GM04504 (cell line): ENCODE measurements at regions not wholly inside any gene's neighbourhood (a gene's known extent, or its start where the extent isn't known, plus 50 kb on each side); places are given as distances from the start of the nearest gene placed in this dataset.
"Not testable (repeated sequence)": the region's sequence is repeated elsewhere in the genome, so short reads cannot be mapped to it uniquely, and the experiment has no call there.

Experiments
- DNase-seq: peaks from one replicate; pipeline ENCODE4 v3.0.0-alpha.2; 2012; ENCODE audit warnings: low read depth

DNA sequence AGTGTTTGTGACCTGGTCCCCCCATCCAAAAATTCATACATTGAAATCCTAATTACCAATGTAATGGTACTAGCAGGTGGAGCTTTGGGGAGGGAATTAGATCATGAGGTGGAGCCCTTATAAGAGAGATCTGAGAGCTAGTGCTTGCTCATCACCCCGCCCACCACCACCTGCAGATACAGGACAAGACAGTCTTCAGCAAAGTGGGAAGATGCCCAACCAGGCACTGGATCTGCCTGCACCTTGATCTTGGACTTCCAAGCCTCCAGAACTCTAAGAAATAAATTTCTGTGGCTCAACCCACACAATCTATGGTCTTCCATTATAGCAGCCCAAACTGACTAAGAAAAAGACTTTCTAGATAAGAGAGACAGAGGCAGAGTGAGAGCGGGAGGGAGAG is 343.4 kb downstream of the LRRIQ3 start:
- DNase-seq: no peak

DNA sequence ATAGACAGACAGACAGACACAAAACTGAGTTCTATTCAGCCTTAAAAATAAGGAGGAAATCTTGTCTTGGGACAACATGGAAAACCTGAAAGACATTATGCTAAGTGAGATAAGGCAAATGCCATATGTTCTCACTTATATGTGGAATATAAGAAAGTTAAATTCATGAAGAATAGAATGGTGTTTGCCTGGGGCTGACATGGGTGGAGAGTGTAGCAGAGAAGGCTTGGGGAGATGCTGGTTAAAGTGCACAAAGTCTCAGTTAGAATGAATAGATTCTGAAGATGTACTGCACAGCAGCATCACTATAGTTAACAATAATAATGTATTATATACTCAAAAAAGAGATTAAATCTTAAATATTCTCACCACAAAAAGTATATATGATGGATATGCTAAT is 355.5 kb downstream of the LRRIQ3 start:
- no peak for DNase-seq

DNA sequence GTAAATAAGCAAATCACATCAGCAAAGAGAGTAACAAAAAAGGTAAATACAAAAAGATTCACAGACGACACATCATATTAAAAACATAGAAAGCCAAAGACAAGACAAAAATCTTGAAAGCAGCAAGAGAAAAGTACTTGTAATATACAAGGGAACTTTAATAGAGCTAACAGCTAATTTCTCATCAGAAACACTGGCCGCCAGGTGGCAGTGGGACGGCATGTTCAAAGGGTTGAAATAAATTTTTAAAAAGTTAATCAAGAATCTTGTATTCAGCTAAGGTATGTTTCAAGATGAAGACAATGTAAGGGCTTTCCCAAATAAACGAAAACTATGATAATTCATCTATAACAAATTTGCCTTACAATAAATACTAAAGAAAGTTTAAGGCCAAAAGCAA is 358.1 kb downstream of the LRRIQ3 start:
- no peak for DNase-seq

DNA sequence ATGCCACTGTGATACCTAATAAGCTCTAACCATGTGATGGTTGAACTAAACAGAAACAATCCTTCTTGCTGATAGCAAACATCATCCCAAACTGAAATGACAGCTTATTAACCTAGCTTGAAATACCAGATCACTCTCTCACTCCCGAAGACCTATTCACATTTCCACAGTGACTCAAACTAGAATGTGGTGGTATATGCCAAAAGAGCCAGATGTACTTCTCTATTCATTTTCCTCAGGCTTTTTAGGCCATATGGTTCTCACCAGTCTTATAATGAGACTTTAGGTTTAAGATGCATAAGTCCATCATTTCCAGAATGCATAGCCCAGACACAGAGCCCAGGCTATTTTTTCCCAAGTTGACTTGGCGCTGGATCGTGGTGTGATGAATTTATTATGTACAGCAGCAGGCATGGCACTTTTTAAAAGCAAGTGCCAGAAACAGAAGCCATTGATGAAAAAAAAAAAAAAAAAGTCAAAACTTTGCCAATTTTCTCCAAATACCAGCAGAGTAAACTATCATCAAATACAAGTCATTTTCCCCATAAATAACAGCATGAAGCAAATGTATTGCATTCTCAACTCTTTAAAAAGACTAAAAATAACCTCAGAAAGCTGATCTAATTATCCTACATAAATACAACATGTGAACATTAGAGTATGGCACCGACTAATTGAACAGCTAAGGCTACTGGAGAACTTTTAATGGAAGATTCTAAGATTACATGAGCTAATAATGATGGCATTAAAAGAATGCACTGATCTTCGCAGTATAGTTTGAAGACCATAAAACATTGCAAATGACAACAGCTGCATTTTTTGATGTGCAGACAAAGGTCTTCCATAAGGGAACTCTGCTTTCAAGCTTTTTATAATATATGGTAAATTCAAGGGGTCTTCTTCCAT is 365.4 kb downstream of the LRRIQ3 start:
- DNase-seq: peak; percentile 27

DNA sequence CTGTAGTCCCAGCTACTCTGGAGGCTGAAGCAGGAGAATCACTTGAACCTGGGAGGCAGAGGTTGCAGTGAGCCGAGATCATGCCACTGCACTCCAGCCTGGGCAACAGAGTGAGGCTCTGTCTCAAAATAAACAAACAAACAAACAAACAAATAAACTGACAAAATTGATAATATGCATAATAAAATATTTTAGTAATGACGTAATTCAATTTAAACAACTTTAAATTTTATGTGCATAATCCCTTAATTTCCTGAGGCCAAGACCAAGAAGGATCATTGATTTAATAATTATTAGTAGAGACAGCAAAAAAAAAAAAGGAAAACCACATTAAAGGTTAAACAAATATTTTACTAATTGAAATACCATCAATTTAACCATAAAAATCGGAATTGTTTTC is 370.7 kb downstream of the LRRIQ3 start:
- not testable (repeated sequence) for DNase-seq

DNA sequence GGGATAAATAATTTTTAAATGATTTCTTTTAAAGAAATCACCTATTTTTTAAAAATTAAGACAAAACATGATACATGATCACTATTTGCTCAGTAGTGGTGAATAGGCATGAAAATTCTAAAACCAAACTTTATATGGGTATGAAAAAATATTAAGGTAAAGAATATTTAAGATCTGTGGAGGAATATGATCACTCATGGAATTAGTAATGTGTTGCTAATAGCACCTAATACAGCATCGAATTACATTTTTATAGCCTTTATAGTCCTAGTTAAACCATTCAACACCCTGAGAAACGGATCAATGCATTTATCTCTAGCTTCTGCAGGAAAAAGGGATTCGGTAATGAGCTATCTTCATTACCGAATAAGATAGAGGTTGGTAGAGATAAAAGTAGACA is 373.9 kb downstream of the LRRIQ3 start:
- no peak for DNase-seq

DNA sequence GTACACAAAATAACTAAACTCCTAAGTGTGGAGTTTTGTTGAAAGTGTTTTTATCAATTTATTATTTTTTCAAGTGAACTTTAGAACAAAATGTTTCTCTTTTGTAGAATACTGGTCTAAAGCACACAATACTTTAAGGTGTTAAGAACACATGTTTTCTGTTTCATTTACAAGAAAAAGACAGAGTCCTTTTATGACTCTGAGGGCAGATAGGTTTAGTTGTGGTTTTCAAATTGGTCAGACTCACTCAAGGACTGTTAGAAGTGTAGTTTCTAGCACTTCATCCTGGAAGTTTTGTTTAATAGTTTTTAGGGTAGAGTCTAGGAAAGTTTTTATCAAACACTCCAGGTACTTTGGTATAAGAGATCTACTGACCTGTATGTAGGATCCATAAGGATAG is 376.5 kb downstream of the LRRIQ3 start:
- DNase-seq: no peak

DNA sequence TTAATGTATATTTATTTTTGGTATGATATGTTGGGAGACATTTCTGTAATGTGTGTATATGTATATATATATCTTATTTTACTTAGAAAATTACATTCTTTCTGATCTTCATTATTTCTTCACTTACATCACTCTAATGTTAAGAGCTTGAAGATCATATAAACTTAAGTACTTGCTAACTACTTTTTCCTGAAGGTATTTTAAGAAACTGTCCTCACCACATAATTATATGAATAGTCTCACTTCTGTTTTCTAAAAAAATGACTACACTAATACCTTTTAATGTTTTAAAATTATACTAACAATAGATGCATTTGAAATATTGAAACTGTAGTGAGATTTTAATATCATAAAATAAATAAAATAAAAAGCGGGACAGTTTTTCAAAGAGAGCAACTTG is 377.1 kb downstream of the LRRIQ3 start:
- no peak for DNase-seq

DNA sequence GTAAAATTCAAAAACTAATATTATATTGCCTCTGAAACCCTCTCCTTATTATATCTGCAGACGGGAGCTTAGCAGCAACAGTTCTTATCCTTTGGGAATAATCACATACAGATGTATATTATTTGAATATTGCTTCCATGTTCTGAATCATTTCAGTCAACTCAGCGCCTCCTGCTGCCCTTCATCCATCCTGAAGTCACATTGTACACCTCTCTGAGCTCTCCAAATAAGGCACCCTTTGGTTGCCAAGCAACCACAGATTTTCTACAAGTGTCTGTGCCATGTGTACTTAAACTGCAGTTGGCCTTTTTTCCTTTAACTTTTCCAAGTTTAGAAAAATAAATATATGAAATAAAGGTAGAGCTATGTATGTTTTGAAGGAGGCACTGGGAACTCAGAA is 384.3 kb downstream of the LRRIQ3 start:
- no peak for DNase-seq

DNA sequence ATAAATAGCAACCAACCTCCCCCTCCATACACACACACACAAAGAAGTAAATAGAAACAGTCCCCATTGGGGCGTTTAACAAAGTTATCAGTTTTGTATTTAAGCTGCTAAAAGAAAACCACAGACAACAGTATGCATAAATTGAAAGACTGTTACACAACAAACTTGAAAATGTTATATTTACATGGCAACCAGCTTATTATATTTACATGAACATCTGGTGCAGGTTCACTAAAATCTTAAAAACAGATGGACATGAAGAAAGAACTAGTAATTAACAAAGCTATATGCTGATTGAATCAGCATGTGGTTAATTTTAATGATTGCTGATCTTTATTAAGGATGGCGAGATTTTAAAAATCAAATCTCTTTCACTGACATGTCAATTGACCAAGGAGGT is 384.7 kb downstream of the LRRIQ3 start:
- no peak for DNase-seq

DNA sequence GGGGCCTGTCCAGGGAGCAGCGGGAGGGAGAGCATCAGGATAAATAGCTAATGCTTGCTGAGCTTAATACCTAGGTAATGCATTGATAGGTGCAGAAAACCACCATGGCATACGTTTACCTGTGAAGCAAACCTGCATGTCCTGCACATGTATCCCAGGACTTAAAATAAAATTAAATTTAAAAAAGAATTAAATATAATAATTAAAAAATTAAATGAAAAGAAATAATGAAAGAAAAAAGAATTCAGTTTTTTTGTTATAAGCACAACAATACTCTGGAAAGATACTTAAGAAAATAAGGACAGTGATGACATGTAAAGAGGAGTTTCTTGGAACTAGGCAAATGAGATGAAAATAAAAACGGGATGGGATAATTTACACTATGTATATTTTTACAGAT is 386.2 kb downstream of the LRRIQ3 start:
- no peak for DNase-seq

DNA sequence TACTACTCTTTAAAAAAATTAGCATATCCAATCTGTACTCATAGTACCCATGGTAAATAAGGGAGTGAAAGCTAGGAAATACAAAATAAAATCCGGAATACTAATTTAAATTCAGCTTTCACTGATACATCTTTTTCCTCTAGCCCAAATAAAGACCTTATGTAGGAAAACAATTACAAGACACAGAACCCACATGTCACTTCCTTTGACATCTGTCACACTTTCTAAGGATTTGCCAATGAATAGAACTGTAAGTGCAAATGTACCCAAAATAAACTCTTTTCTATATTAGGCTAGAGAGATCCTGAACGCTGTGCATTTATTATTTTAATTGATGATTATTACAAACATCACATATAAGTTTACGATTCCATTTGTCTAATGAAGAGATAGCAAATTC is 393.0 kb downstream of the LRRIQ3 start:
- no peak for DNase-seq

DNA sequence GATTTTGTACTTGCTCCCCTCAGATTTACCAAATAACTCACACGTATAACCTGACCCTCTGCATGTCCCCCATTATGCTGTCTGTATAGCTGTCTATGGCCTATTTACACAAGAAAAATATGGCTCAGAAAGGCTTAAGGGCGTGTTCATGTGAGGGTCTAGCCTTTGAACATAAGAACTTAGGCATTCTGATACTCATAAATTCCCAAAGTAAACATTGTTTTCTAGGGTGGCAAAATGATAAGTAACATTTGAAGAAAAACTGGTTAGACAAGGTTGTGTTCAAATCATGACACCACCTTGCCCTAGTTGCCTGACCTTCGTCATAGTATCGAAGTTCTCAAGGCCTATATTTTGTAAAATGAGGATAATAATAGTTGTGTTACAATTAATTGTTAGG is 394.6 kb downstream of the LRRIQ3 start:
- DNase-seq: no peak

DNA sequence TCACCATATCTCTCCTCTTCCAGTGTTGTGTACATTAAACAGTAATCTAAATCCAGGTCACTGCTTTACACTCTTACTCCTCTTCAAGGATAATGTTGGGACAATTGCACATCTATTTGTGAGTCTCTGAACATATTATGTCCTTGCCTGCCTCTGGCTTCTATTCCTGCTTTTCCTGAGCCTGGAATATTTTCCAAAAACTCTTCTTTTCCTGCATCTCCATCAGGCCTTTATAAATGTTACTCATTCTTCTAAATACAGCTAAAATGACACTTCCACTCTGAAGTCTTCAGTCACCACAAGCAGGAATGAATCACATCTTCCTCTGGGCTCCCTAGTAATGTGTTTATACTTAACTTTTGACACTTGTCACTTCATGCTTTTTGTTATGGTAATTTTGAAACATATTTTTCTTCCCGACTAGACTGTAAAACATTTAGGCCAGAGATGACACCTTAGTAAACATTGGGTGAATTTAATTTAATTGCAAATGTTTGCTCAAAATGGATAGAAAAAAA is 396.0 kb downstream of the LRRIQ3 start:
- peak; percentile 14 for DNase-seq

DNA sequence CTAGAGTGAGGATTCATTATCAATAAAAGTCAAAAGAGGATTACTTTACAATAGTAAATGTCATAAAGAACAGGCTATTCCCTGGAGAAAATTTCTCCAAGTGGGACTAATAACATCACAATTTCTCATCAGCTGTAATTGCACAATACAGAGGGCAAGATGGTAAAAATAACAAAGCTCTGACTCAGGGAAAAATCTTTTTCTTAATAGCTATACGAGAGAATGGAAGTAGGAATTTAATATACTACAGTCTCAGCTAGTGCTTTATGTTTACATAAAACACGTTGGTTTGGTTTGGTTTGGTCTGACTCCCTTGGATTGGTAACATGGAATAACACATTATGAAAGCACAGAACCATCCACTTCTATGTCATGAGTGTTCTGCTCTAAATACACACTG is 397.6 kb downstream of the LRRIQ3 start:
- peak; percentile 58 for DNase-seq

DNA sequence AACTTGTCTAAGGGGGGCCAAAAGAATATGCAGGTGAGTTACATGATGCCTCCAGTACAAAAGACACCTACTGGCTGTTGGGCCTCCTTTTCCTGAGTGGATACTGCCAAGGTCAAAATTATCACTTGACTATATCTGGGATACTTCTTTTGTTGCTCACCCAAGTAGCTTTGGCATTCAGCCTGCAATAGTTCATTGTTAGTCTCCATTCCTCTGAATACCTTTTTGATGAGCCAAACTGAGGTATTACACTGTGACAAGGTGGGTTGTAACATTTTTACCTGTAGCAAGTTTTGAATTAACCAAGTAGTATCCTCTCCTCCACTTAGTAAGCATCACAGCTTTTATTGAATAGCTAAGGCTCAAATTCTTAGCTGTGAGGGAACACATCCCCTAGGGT is 408.0 kb downstream of the LRRIQ3 start:
- no peak for DNase-seq

DNA sequence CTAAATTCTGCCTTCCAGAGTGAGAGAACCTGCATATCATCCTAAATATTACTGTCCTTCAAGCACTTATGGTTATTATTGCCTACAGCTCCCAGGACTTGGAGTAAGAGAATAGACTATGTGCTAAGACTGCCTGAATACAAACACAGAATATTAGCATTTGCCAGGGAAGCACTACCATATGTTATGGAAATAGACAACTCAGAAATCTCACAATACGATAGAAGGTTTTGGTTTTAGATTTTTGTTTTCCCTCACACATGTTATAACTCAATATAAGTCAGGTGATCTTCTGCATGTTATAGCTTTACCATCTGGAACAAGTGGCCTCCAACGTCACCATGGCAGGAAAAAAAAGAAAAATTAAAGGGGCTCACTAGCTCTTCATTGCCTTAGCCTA is 413.9 kb downstream of the LRRIQ3 start:
- no peak for DNase-seq

DNA sequence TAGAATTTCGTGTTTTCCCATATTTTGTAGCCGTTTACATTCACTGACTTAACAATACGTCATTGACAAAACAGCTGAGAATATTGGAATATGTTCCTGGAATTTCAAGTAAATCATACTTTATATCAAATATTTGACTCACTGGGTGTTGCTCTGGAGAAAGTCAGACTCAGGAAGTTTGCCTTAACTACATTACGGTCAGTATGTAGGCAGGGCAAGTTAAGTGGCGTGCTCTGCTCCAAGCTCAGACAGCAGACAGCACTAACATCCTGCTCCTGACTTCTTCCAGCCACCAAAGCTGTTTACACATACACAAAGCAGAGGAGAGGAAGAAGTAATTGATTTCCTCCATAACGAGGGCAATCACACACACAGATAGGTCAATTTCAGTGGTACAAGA is 414.6 kb downstream of the LRRIQ3 start:
- DNase-seq: no peak

DNA sequence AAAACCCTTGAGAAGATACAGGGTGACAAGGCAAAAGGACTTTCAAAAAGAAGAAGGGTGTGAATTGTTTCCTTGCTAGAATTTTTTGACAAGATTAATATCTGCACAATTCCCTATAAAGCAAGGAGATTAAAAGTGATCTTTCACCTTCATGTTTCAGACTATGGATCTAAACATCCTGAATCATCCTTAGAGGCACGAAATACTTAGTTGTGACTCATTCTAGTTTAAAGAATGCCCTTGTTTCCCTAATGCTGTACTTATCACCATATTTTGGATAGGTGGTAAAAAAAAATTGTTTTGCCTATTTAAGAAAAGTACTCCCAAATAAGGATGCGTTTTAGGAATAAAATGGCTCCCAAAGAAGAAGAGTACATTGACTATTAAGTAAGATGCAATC is 415.1 kb downstream of the LRRIQ3 start:
- DNase-seq: no peak

DNA sequence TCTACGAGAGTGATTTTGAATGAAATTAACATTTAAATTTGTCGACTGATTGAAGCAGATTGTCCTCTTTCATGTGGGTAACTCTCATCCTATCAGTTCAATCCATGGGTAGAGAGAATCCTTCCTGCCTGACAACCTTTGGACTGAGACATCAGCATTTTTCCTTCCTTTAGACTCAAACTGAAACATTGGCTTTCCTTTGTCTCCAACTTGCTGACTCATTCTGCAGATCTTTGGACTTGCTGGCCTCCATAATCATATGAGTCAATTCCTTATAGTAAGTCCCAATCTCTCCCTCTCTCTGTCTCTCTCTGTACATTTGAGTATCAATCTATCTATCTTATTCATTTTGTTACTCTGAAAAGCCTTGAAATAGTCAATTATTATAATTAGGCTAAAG is 416.7 kb downstream of the LRRIQ3 start:
- DNase-seq: no peak

DNA sequence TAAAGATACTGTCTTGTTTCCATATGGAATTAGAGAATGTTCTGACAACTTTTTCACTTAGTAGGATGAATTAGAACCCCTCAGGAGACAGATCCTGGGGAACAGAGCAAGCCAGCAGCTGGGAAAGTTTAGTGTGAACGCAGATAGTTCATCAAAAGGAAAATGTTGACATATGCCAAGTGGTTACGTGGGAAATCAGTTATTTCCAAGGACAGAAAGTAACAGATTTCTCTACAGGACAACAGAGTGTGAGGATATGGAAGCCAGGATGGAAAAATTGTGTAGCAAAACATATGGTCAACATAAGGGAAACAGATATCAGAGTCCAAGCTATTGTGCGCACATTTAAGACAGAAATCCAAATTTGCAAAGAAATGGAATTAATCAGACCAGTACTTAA is 419.5 kb downstream of the LRRIQ3 start:
- no peak for DNase-seq

DNA sequence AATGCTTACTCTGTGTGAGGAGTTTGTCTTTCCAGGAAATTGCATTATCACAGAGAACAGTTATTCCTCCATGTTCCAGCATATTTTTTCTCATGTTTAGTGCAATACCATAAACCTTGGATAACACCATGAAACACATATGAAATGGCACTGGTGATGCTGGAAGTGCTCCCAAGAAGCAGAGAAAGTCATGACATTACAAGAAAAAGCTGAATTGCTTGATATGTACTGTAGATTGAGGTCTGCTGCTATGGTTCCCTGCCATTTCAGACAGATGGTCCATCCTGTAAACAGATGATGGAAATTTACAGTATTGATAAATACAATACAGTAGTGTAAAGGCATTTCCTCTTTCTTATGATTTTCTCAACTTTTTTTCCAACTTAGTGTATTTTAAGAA is 422.1 kb downstream of the LRRIQ3 start:
- no peak for DNase-seq

DNA sequence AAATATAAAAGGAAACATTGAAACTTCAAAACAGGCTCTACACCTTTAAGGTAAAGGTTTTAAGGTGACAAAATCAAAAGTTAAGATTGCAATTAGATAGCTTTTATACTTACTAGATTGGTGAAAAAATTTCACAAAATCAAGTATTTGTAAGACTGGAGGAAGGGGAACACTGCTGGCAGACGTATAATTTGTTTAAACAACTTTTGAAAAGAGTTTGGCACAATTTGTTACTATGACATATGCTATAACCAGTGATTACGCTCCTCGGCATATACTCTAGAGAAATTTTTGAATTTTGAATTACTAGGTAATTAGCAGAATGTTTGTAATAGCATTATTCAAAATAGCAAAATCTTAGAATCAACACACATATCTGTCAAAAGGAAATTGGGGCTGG is 425.0 kb downstream of the LRRIQ3 start:
- DNase-seq: no peak

DNA sequence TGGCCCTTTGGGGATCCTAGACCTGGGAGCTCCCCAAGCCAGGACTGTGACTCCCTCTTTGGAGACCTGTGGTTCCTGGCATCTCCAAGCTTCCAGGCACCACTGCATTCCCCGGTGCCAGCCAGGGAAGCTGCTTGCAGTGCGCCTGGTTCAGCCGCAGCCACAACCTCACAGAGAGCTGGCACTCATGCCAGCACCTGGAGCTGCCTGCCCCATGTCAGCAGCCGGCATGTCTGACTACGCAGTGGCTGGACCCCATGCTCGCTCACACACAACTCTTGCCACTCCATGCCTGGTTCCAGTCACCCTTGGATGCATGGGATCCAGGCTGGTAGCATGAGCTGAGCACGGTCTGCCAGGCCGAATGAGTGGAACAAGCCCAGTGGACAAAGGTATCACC is 426.6 kb downstream of the LRRIQ3 start:
- DNase-seq: no peak
